HG02678 (cell line): ENCODE measurements at regions not wholly inside any gene's neighbourhood (a gene's known extent, or its start where the extent isn't known, plus 50 kb on each side); places are given as distances from the start of the nearest gene placed in this dataset.

Experiments used
- ATAC-seq: cut with Tn5 transposase; IDR thresholded peaks from one replicate; pipeline ENCODE4 v1.9.1; 2021; ENCODE audit warnings: mild to moderate bottlenecking, moderate library complexity; ENCODE audit not compliant: unreplicated experiment

DNA sequence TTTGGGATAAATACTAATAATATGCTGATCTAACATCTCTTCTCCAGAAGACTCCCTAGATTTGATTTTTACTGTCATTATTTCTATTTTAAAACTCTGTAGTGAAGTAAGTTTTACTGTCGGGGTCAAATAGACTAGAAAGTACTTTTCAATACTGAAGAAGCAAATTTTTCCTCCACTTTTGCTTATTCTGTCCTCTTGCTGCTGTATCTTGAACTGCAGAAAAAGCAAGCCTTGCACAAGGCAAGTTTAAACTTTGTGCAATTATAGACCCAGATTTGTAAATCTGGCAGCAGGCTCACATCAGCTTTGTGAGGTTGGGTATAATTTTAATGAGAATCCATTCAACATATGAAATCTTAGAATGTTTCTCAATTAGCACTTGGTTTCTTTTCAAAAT is 151.1 kb upstream of the ETS2 start:
- ATAC-seq = no peak

DNA sequence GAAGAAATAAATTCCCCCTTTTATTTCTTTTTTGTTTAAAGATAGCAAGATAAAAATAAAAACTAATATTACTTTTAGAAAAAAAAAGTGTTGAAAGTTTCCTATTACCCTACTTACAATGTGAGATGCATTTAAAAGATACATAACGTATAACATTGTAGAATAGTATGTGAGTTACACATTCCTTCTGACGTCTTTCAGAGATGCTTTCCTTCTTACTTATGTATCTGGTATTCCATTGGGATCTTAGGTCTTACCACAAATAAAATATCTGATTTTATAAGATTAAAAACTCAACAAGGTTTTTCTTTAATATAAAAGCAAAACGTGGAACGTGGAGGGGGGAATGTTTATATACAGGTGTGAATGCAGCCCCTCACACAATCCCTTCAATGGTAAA is 147.2 kb upstream of the ETS2 start:
- no peak for ATAC-seq

DNA sequence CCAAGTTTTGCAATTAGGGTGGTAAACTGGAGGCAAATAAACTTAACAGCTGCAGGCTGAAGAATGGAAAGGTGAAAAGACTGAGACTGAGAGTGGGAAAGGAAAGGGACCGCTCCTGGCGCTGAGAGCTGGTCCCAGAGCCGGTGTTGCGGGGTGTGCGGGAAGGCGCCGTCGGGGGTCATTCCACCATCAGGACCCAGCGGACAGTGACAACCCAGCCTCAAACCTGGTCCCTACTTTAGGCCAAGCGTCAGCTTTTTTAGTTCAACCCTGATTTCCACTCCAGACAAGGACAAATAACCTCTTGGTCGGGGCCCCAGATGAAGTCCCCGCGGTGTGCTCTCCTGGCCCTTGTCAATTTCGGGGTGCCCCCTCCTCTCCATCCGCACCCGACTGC is 145.8 kb upstream of the ETS2 start:
- ATAC-seq = no peak

DNA sequence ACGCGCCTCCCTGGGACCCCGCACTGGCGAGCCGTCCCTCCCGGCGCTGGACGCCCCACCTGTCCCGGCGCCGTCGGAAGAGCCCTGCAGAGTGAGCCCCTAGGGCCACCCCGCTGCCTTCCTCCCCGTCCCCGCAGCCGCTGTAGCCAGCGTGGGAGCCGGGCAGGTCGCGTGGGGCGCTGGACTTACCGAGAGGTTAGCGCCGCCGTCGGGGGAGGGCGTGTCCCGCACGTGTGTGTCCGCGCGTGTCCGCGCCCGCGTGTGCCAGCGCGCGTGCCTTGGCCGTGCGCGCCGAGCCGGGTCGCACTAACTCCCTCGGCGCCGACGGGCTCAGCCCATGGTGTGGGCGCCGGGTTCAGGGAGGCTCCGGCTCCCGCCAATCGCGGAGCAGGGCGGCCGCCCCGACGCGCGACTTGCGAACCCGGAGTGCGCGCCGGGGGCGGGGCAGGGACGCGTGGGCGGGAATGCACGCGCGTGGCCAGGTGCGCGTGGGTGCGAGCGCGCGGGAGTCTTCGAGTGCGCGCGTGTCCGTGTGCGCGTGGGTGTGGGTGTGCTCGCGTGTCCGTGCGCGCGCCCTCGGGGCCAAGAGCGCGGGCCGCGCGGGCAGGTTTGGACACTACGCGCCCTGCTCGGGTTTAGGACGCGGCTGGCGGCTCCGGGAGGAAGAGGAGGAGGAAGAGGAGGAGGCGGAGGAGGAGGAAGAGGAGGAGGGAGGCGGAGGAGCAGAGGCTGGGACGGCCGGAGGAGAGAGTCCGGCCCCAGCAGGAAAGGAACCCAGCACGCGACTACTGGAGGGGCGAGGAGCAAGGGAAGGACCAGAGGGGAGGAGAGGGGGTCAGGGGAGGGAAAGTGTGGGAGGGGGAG is 145.2 kb upstream of the ETS2 start:
- no peak for ATAC-seq

DNA sequence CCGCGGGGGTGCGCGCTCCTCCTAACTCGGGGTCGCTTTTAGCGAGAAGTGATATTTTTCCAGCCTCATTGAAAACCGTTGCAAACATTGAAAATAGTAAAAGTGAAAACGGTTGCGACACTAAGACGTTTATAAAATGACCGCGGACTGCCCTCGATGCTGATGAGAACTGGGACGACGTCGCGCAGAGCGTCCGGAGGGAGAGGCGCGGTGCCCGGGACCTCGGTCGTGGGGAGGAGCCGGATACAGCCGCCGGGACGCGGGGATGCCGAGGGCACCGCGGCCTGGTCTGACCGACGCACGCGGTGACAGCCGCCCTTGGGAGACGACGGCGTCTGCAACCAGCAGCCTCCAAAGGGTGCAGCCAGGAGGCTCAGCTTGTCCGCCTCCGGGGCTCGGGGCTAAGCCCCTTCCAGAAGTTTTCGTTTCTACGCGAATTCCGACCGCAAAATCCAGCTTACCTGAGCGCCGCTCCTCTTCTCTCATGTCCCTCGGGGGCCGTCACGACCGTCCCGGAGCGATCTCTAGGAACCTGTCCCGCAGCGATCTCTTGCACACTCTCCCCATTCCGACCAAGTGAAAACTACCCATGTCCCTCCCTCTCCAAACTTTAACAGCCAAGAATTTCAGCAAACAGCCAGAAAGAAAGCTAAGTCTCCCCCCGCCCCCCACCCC is 144.4 kb upstream of the ETS2 start:
- no peak for ATAC-seq

DNA sequence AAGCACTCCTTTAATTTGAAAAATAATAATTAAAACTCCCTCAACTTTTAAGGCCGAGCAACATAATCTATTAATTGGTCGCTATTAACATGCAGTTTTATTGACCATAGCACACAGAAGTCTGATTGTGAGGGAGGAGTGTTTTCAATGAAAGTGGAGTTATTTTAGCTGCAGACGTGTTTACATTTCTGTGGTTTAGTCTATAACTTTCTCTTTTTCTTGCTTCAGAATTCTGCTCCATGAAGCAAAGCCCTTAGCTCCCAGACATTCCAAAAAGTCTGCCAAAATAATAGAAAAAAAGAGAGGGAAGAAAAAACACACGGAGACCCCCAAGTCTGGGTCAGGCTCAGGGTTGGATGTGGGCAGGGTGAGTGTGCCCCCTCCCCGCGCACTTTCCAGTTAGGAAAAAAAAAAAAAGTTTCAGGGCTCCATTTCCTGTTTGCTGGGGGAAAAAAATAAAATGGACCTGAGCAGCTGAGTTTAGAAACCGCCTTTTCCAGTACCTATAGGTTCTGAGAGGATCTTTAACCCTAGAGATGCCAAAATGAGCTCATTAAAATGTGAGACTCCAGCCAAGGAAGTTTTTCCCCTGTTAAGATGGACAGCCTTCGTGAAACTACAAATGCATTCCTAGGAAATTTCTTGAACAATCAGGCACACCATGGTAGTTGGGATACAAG is 143.7 kb upstream of the ETS2 start:
- ATAC-seq = no peak

DNA sequence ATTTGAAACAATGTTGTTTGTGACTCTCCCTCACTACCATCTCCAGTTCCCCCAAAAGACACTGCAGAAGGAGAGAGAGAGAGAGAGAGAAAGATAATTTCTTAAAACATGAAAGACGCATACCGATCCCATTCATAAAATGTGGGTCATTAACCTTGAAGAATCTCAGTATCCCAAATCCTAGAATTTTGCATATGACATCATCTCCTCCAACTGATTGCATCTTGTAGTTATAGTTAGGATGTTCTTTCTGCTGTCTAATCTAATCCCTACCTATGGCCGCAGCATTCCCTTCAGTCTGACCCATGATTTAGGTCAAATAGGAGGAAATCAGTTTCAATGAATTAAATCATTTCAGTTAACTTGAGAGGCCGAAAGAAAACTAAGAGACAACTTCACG is 142.4 kb upstream of the ETS2 start:
- no peak for ATAC-seq

DNA sequence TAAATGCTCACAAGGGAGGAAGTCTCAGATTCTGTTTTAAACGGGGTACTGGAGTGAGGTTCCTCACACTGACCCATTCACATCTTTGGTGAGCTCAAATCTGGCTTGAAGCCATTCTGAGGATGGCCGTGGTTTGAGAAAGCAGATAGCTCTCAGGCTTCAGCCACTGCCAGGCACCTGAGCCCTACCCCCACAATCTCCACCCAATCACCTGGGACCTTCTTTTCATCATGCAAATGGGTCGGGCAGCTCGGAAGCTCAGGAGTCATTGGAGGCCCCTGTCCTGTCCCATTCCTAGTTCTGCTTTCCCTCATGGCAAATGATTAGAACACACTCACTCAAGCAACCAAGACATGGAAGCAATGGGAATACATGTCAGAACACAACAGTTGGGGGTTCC is 141.4 kb upstream of the ETS2 start:
- ATAC-seq = no peak

DNA sequence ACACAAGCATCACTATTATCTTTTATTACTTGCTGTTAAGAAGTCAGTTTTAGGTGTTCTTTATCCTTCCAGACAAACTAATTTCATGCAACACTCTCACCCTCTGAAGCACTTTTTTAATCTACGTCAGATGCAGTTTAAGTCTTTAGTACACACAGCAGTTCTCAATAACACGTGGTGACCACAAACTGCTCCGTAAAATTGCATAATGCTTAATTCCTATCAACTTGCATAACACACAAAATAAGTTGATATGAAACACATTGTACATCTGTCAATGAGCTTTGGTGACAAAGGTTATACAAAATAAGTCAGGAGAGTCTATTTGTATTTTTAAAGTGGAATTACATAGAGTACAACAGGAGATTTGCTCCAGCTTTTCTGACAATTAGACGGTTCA is 140.9 kb upstream of the ETS2 start:
- no peak for ATAC-seq

DNA sequence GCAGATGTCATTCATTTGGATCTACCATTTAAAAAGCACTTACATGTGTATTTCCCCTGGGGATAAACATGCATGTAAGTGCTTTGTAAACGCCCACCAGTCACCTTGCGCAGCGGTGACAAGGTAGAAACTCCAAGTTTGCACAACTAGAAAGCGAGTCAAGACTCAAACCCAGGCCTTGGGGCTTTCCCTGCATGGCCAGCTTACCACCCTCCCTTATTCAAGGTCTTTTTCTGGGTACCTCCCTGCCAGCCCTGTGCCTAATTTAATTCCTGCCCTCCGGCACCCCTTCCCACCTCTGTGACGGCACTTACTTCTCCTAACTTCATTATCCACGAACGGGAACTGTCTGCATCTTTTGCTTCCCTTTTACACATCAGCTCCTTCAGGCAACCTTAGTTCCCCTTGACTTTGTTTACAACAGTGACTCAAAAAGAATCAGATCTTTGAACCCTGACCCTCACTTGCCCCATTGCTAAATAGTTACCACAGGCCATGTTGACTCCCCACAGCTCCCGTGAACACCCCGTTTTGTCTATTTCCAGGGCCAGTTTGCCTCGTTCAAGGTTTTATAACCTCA is 138.3 kb upstream of the ETS2 start:
- ATAC-seq = no peak

DNA sequence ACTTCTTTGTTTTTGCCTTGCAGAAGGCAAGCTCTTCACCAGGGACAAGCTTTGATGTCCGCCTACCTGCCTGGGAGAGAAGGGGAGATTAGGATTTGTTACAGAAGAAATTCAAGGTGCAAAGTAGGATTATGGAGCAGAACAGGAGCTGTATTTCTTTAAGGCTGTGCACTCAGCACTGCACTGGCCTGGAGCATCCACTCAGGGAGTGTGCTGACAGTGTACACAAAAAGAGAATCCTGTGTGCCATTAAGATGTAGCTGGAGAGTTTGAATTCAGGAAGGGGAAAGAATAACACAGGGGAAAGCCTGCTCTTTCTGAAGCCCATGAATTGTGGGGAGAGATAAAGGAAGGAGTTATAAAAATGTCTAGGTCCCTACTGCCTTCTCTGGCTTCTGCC is 137.7 kb upstream of the ETS2 start:
- no peak for ATAC-seq

DNA sequence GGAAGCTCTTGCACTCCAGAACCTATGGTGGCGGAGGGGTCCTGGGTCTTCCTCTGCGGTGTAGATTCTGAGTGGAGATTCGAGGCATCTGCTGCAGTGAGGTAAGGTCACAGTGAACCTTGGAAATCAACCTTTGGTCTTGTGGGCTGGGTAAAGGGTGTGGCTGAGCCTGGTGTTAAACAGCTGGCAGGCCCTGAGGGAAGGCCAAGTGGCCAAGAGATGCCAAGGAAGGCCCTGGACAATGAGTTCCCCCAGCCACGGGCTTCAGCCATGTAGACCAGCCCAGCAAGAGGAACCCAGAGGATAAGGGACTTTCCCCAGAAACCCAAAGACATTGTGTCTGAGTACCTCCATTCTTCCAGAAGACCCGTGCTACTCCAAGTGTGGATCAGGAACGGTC is 137.2 kb upstream of the ETS2 start:
- no peak for ATAC-seq

DNA sequence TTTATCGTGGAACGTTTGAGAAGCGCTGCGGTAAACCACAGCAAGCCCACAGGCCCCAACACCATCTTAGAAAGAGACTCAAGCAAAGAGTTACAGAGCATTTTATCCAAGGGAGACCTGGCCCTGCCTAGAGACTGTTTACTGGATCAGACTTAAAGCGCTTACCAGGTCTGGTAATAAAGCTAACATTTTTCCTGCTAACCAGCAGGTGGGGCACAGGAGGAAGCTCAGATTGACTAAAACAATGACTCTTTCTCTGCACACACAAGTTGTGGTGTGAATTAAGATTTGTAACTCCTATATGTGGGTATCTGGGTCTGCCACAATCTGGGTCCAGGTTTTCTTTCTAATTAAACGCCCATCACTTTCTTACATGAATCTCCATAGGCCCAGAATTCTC is 136.5 kb upstream of the ETS2 start:
- ATAC-seq = no peak

DNA sequence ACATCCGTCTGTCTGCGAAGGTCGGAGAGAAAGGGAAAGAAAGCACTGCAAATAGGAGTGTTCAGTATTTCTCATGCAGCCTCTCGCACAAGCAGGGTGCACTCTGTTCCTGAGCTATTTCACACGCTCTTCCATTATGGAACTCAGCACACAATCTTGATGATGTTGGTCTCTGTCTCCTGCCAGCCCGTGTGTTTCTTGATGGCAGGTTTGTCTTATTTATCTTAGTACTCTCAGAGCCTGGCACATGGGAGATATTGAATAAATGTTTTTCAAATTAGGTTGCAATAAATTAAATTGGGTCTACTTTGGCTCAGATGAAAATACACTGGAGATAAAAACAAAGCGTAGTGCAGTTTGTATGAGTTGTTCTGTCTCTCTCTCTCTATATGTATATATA is 134.9 kb upstream of the ETS2 start:
- no peak for ATAC-seq

DNA sequence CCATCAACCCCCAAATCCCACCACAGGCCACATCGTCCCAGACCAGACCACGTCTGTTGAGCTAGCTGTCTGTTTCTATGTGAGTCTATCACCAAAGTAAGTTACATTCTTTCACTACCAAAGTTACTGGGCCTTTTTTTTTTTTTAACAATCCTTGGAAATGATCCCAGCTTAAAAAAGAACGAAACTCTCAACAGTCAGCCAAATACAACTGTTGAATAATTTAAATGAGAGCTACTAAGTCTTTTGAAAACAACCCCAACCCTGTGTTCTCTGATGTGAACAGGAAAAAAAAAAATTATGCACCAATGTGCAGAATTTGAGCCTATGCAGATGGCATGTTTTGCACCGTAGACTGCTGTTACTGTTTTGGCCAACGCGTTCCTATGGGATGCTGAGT is 134.0 kb upstream of the ETS2 start:
- no peak for ATAC-seq

DNA sequence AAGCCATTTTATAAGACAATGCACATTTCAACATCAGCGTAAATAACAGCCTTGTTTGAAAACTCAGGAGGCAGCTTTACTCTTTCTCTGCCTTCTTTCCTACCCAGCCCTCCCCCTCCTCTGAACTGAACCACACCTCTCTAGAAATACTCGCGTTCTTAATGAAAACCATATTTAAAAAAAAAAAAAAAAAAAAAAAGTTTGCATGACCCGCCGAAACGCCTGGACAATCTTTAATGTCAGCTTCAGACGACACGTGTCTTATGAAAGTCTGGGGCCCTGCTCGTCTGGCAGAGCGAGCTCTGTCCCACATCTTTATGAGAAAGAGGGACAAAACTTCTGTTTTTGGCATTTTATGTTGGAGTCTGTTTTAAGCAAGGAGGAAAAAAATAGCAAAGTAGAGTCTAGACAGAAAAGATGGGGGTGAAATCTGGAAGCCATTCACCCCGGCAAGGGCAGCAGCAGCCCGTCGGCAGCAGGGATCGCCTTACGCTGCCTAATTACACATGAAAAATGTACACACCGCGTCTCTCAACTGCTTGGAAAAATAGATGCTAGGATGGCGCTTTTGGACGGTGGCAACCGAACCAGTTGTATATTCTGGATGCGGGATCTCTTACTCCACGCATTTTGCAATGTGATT is 130.4 kb upstream of the ETS2 start:
- no peak for ATAC-seq

DNA sequence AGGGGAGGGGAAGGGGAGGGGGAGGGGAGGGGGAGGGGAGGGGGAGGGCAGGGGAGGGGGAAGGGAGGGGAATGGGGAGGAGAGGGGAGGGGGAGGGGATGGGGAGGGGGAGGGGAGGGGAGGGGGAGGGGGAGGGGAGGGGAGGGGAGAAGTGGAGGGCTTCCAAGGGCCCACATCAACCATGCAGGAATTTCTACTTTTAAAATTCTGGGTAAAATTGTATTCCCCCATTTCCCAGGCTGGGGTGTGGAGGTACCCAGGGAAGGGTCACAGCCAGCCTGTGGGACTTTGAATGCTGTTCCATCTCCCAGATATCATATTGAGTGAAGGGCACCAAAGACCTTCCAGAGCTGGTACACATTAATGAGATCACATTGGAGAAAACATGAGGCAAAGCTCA is 126.9 kb upstream of the ETS2 start:
- ATAC-seq = no peak

DNA sequence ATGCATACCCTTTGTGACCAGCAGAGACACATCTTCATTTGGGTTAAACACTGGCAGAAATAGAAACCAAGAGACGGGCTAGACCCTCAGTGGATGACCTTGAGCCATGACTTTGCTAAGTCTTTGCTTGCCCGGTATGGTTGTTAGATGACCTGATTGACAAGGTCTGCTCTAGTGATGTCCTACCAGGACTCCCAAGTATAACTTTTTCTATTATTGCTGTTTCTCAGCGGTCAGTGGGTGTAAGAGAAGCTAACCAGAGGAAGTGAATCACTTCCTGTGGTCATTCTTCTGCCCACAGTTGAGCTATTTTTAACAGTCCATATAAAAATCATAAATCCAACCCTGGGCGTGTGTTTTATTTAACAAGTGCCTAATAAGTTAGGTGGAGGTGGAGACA is 126.2 kb upstream of the ETS2 start:
- ATAC-seq = no peak

DNA sequence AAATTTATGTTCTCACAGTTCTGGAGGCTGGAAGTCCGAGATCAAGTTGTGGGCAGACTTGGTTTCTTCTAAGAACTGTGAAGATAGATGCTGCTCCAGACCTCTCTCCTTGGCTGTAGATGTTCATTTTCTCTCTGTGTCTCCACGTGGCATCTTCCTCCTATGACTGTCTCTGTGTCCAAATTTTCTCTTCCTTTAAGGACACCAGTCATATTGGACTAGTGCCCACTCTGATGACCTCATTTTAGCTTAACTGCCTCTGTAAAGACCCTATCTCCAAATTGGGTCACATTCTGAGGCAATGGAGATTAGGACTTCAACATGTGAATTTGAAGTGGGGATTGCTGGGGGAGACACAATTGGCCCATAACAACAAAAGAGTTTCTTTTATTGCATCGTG is 125.3 kb upstream of the ETS2 start:
- ATAC-seq = no peak

DNA sequence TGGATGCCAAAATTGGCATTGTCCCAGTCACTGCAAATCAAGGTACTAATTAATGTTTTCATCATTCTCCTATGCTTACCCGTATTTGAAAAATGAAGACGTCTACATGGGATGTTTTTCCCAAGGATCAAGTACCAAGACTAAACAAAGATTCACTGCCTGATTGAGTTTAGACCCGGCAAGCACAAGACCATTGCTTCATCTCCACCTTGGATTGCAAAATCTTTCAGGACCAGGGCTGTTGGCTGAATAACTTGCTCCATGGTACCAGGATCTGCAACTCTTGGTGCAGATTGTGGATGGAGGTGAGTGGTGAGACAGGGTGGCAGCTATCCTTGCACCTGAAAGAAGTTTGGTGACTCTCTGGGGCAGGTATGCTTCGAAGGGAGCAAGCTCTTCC is 122.5 kb upstream of the ETS2 start:
- no peak for ATAC-seq

DNA sequence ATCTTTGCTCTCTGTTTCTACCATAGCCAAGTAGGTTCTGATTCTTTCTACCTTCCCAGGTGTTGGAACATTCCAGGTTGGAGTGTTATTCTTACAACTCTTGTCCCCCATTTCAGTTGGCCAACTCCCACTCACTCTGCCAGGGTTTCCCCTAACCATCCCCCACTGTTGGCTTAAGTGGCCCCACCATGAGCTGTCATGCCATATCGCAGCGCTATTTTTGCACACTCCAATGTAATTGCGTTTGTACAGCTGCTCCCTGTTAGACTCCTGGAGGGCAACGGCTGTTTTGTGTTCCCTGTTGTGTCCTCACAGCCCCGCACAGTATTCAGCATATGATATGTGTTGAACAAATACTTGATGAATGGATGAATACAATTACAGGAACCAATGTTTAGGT is 117.7 kb upstream of the ETS2 start:
- ATAC-seq = no peak
